T-helper 1 cell (primary cell): ENCODE measurements at regions not wholly inside any gene's neighbourhood (a gene's known extent, or its start where the extent isn't known, plus 50 kb on each side); places are given as distances from the start of the nearest gene placed in this dataset.
"Not testable (repeated sequence)": the region's sequence is repeated elsewhere in the genome, so short reads cannot be mapped to it uniquely, and the experiment has no call there.

Experiments used
- DNase-seq, 5 donors: peaks; one replicate each; pipeline ENCODE4 v3.0.0-alpha.2; 2012 to 2020

GRCh38 chr3:107470496-107470895 is 52.3 kb upstream of the BBX start:
- DNase-seq: not testable (repeated sequence)
